ENCODE measurements at regions not wholly inside any gene's neighbourhood (a gene's known extent, or its start where the extent isn't known, plus 50 kb on each side); places are given as distances from the start of the nearest gene placed in this dataset.

DNA sequence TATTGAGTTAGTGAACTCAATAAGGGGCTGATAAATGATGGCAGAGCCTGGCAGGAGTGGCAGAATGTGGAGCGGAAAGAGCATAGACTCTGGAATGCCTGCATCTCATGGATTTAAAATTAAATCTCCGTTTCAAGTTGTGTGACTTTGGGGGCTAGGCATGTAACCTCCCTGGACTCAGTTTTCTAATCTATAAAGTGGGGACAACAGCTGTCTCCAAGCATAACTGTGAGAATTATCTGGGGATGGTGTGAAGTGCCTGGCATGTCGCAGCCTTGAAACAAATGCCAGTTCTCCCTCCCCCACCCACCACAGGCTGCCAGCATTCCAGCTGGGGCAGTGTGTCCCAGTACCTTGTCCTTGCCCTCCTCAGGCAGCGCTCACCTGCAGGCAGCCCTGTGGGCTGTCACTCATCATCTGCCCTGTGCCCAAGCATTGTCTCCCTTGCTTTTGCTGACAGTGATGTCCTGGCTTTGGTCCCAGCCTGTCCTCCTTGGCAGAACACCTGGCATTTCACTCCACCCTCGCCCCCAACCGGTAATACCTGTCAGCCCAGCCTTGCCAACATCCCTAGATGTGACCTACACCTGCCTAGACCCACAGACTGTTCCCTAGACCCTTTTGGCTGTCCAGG lies 129.6 kb downstream of the MRM1 start:
- Histone ChIP-seq H3K36me3 (ENCODE audit: insufficient read depth, low read length) (no peaks in the 10 kb centered on the region), H2AFZ (ENCODE audit: low read depth, low read length) (no peak overlapping the region), H3K27me3 (ENCODE audit: insufficient read depth, low read length) (peaks cover 58% of the 10 kb centered on the region), H3K4me2 (ENCODE audit: low read length) (no peak overlapping the region), H3K79me2 (ENCODE audit: insufficient read depth, low read length) (no peaks in the 10 kb centered on the region), H4K20me1 (ENCODE audit: insufficient read depth, low read length) (no peaks in the 10 kb centered on the region), H3K4me3 (ENCODE audit: insufficient read depth, low read depth, low read length) (no peak overlapping the region), H3K4me1 (ENCODE audit: insufficient read depth, low read length) (no peaks in the 10 kb centered on the region), H3K9ac (ENCODE audit: low read length) (no peak overlapping the region), H3K27ac (ENCODE audit: low read depth, low read length) (no peak overlapping the region), H3K9me3 (ENCODE audit: insufficient read depth, low read depth, low read length) (no peaks in the 10 kb centered on the region)
- no peak overlapping the region for H3K4me3 Mint-ChIP-seq (ENCODE audit: unreplicated experiment)
- no peak for FAIRE-seq
- H3K27me3 Mint-ChIP-seq (ENCODE audit: low read depth, unreplicated experiment): peaks cover 67% of the 10 kb centered on the region
- peaks cover 4% of the 10 kb centered on the region for H3K9me3 Mint-ChIP-seq (ENCODE audit: unreplicated experiment)
- H3K4me1 Mint-ChIP-seq (ENCODE audit: low read depth, unreplicated experiment): peaks cover 4% of the 10 kb centered on the region
- TF ChIP-seq EZH2 (IDR thresholded peaks at IDR 0.05; ENCODE audit: insufficient read depth, low read length): no peak
- TF ChIP-seq, protein P1, sequence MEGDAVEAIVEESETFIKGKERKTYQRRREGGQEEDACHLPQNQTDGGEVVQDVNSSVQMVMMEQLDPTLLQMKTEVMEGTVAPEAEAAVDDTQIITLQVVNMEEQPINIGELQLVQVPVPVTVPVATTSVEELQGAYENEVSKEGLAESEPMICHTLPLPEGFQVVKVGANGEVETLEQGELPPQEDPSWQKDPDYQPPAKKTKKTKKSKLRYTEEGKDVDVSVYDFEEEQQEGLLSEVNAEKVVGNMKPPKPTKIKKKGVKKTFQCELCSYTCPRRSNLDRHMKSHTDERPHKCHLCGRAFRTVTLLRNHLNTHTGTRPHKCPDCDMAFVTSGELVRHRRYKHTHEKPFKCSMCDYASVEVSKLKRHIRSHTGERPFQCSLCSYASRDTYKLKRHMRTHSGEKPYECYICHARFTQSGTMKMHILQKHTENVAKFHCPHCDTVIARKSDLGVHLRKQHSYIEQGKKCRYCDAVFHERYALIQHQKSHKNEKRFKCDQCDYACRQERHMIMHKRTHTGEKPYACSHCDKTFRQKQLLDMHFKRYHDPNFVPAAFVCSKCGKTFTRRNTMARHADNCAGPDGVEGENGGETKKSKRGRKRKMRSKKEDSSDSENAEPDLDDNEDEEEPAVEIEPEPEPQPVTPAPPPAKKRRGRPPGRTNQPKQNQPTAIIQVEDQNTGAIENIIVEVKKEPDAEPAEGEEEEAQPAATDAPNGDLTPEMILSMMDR (IDR thresholded peaks at IDR 0.05; ENCODE audit: insufficient read depth, low read depth, low read length): no peak
- no peak overlapping the region for H3K27ac Mint-ChIP-seq (ENCODE audit: unreplicated experiment)
- no peaks in the 10 kb centered on the region for H3K36me3 Mint-ChIP-seq (ENCODE audit: low read depth, unreplicated experiment)
- DNase-seq (ENCODE audit: low read depth): no peak

- H3K9ac ChIP-seq (ENCODE audit: low read length): no peak overlapping the region
- no peak overlapping the region for H3K4me2 ChIP-seq (ENCODE audit: low read length)
- Mint-ChIP-seq H3K36me3 (ENCODE audit: low read depth, unreplicated experiment) (no peaks in the 10 kb centered on the region), H3K4me3 (ENCODE audit: unreplicated experiment) (no peak overlapping the region), H3K4me1 (ENCODE audit: low read depth, unreplicated experiment) (peaks cover 4% of the 10 kb centered on the region), H3K9me3 (ENCODE audit: unreplicated experiment) (peaks cover 4% of the 10 kb centered on the region), H3K27me3 (ENCODE audit: low read depth, unreplicated experiment) (peaks cover 70% of the 10 kb centered on the region), H3K27ac (ENCODE audit: unreplicated experiment) (no peak overlapping the region)
- no peaks in the 10 kb centered on the region for H3K4me1 ChIP-seq (ENCODE audit: insufficient read depth, low read length)
- H3K79me2 ChIP-seq (ENCODE audit: insufficient read depth, low read length): no peaks in the 10 kb centered on the region
- no peaks in the 10 kb centered on the region for H4K20me1 ChIP-seq (ENCODE audit: insufficient read depth, low read length)
- no peak overlapping the region for H2AFZ ChIP-seq (ENCODE audit: low read depth, low read length)
- peaks cover 53% of the 10 kb centered on the region for H3K27me3 ChIP-seq (ENCODE audit: insufficient read depth, low read length)
- H3K36me3 ChIP-seq (ENCODE audit: insufficient read depth, low read length): no peaks in the 10 kb centered on the region
- TF ChIP-seq, protein P1 (IDR thresholded peaks at IDR 0.05; ENCODE audit: insufficient read depth, low read depth, low read length): no peak
- no peak for TF ChIP-seq EZH2 (IDR thresholded peaks at IDR 0.05; ENCODE audit: insufficient read depth, low read length)
- no peak overlapping the region for H3K27ac ChIP-seq (ENCODE audit: low read depth, low read length)
- H3K4me3 ChIP-seq (ENCODE audit: insufficient read depth, low read depth, low read length): no peak overlapping the region
- no peaks in the 10 kb centered on the region for H3K9me3 ChIP-seq (ENCODE audit: insufficient read depth, low read depth, low read length)
- DNase-seq (ENCODE audit: low read depth): no peak
- no peak for FAIRE-seq
These were observed 130.4 kb downstream of the MRM1 start for GRCh38 chr17:36731811-36732210.

DNA sequence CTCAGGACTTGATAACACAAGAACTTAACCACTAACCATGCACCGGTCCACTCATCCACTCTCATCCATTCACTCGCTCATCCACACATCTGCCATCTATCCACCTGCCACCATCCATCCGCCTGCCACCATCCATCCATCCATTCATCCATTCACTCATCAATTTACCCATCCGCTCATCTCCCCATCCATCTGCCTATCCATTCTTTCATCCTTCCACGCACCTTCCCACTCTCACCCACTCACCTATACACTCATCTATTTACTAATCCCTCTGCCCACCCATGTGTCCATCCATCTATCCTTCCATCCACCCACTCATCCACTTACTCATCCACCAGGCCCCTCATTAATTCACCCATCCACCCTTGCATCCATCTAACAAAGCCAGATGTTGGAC lies 131.0 kb downstream of the MRM1 start:
- Histone ChIP-seq H3K79me2 (ENCODE audit: insufficient read depth, low read length) (no peaks in the 10 kb centered on the region), H3K4me3 (ENCODE audit: insufficient read depth, low read depth, low read length) (no peak overlapping the region), H3K36me3 (ENCODE audit: insufficient read depth, low read length) (no peaks in the 10 kb centered on the region), H3K27ac (ENCODE audit: low read depth, low read length) (no peak overlapping the region), H3K4me2 (ENCODE audit: low read length) (no peak overlapping the region), H3K9me3 (ENCODE audit: insufficient read depth, low read depth, low read length) (no peaks in the 10 kb centered on the region), H3K27me3 (ENCODE audit: insufficient read depth, low read length) (peaks cover 48% of the 10 kb centered on the region), H4K20me1 (ENCODE audit: insufficient read depth, low read length) (no peaks in the 10 kb centered on the region), H3K4me1 (ENCODE audit: insufficient read depth, low read length) (no peaks in the 10 kb centered on the region), H3K9ac (ENCODE audit: low read length) (no peak overlapping the region), H2AFZ (ENCODE audit: low read depth, low read length) (no peak overlapping the region)
- DNase-seq (ENCODE audit: low read depth) (no peak), FAIRE-seq (no peak)
- Mint-ChIP-seq H3K4me3 (ENCODE audit: unreplicated experiment) (no peak overlapping the region), H3K27me3 (ENCODE audit: low read depth, unreplicated experiment) (peaks cover 69% of the 10 kb centered on the region), H3K9me3 (ENCODE audit: unreplicated experiment) (peaks cover 4% of the 10 kb centered on the region), H3K27ac (ENCODE audit: unreplicated experiment) (no peak overlapping the region), H3K36me3 (ENCODE audit: low read depth, unreplicated experiment) (no peaks in the 10 kb centered on the region), H3K4me1 (ENCODE audit: low read depth, unreplicated experiment) (peaks cover 4% of the 10 kb centered on the region)
- TF ChIP-seq, protein P1 (IDR thresholded peaks at IDR 0.05; ENCODE audit: insufficient read depth, low read depth, low read length): no peak
- no peak for TF ChIP-seq EZH2 (IDR thresholded peaks at IDR 0.05; ENCODE audit: insufficient read depth, low read length)
